GM04503 (cell line): ENCODE measurements at regions not wholly inside any gene's neighbourhood (a gene's known extent, or its start where the extent isn't known, plus 50 kb on each side); places are given as distances from the start of the nearest gene placed in this dataset.
"Not testable (repeated sequence)": the region's sequence is repeated elsewhere in the genome, so short reads cannot be mapped to it uniquely, and the experiment has no call there.

Experiments
- DNase-seq: peaks from one replicate; pipeline ENCODE4 v3.0.0-alpha.2; 2012; ENCODE audit warnings: low read depth

DNA sequence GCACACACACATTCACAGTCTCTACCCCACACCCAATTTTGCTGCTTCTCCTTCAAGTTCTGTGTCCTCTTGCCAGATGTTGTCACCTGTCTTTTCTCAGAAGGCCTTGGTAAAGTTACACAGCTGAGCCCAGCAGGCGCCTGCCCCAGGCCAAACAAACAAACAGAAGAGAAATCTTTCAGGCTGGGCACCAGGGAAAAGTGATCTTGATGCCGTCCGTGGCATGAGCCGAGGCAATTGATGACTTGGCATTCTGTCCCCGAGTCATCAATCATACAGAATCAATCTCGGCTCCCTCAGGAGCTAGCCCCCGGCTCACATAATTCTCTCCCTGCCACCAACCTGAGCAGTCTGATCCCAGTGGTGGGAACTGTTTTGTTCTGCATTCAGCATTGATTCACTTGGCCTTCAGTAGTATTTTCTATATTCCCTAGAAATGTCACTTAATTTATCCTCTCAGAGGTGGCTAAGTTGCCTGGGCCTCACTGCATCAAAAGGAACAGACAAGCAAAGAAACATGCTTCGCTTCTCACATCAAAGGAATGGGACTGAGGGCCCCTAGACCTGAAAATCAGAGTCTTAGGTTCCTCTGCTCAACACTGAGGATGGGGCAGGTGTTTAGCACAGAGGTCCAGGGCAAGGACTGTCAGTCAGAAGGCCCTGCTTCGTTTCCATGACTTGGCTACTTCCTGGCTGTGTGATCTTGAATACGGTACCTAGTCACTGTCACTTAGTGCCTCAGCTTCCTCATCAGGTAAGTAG is 278.8 kb upstream of the CELF4 start:
- DNase-seq: no peak

DNA sequence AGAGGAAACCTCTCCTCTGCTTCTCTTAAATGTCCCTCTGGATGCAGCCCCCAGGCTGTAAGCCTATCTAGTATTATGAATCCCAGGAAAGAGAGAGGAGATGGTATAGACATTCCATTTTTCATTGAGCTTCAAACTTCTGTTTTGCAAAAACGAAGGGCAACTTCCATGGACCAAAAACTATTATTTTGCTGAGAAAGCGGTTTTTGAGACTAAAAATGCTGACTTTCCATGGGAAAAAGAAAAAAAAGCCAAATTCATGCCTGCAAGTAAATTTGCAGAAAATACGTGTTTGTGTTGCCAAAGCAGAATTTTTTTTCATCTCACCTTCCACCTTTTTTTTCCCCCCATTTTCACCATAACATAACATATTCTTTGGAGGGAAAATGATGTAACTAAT is 272.5 kb upstream of the CELF4 start:
- DNase-seq: no peak

DNA sequence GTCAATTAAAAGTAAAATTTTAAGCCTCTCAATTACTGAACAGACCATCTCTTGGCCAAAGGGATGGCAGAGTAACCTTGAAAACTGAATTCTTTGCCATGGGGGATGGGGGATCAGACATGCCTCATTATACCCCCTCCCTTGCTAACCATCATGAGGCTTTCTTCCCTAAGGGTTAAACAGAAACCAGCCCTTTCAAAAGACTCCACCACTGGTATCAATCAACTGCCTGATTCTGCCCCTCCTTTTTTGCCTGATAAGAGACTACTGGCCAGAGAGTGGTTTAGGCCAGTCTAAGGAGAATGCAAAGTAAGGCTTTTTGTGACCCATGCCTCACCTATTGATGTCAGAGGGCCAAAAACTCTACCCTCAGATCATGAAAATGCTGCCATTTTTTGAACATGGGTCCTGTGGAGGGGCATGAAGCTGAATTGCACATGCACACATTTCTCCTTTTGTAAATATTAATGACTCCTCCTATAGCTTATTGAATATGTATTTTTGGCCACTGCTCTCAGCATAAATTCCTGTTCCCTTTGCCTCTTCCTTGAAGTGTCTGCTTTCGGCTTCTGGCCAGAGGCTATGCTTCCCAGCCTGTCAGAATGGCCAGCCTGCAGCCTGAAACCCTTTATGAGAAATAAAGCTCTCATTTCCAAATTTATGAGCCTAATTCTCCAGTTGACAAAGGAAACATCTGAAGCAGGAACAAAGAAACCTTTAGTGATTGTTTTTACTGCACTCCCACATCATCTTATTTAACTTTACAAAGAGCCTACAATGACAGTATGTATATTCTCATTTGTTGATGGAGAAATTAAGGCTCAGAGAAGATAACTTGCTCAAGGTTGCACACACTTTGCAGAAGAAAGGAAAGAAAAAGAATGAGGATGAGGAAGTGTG is 270.7 kb upstream of the CELF4 start:
- no peak for DNase-seq

GRCh38 chr18:37832010-37832695 is 266.6 kb upstream of the CELF4 start:
- not testable (repeated sequence) for DNase-seq

DNA sequence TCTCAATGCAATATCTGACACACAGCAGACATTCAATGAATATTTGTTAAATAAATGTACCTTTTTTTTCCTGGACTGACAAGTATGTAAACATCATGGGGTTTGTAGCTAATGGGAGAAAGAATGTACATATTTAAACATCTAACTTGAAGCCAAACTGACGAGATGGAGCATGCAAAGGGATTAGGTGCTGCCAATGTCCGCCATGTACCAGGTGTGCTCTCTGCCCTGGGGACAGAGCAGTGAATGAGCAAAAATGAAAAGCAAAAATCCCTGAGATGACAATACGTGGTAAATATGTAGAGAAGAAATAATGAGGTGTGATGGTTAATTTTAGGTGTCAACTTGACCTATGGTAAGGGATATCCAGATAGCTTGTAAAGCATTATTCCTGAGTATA is 247.4 kb upstream of the CELF4 start:
- no peak for DNase-seq

- no peak for DNase-seq
Measured at GRCh38 chr18:37805773-37806404, 240.3 kb upstream of the CELF4 start.

DNA sequence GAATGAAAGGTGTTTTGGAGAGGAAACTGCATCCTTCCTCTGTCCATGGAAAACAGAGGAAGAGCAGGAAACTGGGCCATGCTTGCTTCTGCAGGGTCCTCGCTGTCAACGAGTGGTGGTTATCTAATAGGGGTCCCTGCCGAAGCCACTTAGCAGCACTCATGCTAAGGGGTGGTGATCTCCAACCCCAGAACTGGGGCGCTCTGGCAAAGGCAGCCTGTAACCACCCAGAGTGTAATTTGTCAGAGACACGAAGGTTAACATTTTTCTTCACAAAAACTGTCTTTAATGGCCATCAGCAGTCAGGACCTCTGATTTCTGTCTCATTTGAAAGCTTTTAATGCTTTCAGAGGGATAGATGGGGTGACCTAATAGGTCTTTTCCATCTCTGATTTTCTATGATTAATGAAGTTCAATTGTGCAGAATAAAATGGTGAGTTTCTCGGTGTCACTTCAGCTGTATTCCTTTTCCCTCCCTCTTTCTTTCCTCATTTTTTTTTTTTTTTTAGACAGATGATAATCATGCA is 231.3 kb upstream of the CELF4 start:
- DNase-seq: no peak

DNA sequence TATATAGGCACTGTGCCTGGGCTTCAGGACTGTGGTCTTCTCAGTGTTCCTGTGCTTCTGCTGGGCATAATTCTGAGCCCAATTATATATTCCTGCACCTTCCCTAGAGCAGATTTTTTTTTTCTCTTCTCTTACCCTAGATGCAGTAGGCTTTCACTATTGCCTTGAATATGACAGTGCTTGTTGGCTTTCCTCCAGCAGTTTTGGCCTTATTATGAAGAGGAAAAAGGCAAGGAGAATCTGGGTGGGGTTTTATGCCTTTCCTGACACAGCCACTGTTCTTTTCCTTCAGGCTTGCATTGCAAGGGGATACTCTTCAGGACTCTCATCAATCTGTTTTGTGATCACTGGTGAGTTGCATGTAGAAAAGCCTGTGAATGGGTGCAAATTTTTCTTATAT is 221.9 kb upstream of the CELF4 start:
- no peak for DNase-seq

DNA sequence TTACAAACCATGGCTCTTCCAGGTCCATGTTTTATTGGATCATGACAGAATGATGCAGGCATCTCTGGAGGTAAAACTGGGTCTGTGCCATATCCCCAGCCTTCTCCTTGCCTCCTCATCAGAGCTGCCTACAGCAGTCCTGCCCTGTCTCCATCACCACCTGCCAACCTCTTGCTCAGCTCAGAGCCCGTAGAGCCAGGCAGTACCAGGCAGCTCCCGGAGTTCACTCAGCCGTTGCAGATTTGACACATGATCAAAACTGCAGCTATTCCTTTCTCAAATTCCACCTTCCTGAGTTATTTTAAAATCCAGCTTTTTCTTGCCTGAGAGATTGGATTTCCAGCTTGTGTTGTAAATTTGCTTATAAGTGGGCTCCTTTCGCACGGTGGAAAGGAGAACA is 218.2 kb upstream of the CELF4 start:
- no peak for DNase-seq

- no peak for DNase-seq
Measured at GRCh38 chr18:37779220-37779619, 213.6 kb upstream of the CELF4 start.

DNA sequence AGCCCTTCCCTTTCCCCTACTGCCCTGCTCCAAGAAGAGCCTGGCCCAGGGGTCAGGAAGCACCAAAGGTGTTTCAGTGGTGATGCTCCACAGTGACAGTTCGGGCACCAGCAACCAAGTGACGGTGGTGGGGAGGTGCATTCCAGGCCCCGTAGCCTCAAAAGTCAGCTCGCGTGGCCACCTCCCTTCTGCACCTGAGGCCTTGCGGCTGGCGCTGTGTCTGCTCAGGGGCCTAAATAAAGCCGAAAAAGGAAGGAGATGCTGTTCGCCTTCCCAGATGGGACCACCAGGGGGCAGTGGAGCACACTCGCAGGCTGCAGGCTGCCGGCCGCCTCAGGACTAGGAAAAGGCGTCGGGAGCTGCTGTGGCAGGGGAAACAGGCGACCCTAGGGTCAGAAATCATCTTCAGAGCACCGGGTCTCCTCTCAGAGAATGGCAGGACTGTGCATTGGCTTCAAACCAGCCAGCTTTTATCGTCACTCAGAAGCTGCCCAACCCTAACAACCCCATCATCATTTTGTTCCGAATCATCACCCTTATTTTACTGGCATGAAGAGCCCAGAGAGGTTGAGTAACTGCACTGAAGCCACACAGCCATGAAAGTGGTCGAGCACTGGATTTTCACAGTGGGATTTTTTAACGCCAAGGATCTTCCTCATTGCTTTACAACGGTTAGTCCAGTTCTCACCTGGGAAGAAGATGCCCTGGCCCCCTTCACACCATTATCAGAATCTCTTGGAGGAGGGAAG is 213.0 kb upstream of the CELF4 start:
- no peak for DNase-seq

DNA sequence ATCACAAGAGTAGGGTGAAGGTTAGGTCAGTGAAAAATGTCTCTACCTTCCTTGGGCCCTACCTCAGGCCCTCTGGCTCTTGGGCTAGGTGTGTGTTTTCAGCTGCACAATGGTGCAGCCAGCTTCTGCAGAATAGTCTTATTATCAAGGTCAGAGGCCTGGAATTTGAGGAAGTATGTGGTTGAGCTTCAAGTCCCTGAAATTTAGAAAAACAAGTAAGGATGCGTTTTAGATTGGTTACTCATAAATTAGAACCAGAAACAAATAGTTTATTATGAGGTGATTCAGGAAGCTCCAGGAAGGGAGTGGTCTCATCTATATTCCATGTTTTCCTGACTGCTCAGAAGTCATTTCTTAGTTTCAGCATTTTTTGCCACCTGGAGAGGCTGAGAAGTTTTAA is 204.2 kb upstream of the CELF4 start:
- no peak for DNase-seq

GRCh38 chr18:37764541-37765288 is 199.1 kb upstream of the CELF4 start:
- no peak for DNase-seq

DNA sequence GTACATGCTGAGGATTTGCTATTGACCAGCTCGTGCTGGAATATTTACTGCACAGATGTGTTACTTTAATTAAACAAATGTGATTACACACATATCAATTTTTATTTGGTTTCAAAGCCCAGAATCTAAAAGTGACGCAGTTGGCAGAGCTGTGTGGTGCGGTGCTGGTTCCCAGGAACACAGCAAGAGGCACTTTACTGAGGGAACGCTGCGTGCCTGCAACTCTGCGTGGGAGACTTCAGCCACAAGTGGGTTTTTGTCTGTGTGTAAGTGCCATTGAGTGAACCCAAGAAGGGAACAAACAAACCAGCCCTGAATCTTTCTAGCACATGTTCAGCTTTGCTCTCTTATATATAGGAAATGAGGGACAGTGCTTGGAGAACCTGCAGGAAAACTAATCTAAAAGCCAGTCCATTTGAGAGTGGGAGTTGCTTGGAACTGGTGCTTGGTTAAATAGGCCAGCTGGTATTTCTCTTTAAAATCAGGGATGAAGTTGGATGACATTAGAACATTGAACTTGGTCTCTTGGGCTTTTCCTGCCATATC is 196.6 kb upstream of the CELF4 start:
- no peak for DNase-seq

GRCh38 chr18:37754141-37754540 is 188.5 kb upstream of the CELF4 start:
- DNase-seq: no peak

- DNase-seq: no peak
Measured at GRCh38 chr18:37742436-37742835, 176.8 kb upstream of the CELF4 start.

GRCh38 chr18:37741032-37741623 is 175.5 kb upstream of the CELF4 start:
- no peak for DNase-seq

- no peak for DNase-seq
Measured at GRCh38 chr18:37734406-37734805, 168.8 kb upstream of the CELF4 start.

- no peak for DNase-seq
Measured at GRCh38 chr18:37729716-37730115, 164.1 kb upstream of the CELF4 start.

GRCh38 chr18:37724206-37724605 is 158.6 kb upstream of the CELF4 start:
- no peak for DNase-seq
